Mesenchymal stem cell (in vitro differentiated cells and primary cell): ENCODE measurements at regions not wholly inside any gene's neighbourhood (a gene's known extent, or its start where the extent isn't known, plus 50 kb on each side); places are given as distances from the start of the nearest gene placed in this dataset.

ENCODE experiments used
- DNase-seq: peaks from one replicate; pipeline ENCODE4 v3.0.0-alpha.2; 2013
- H2AFZ ChIP-seq: one replicate; pipeline ENCODE4 v1.6.1; 2013; ENCODE audit warnings: low read depth, mild to moderate bottlenecking, control low read depth, inconsistent platforms, low read length, moderate library complexity
- H2AK5ac ChIP-seq: 2 replicates; pipeline ENCODE4 v1.6.1; 2013; ENCODE audit warnings: low read length, moderate library complexity, mild to moderate bottlenecking, inconsistent platforms; ENCODE audit not compliant: severe bottlenecking
- H2BK120ac ChIP-seq: one replicate; pipeline ENCODE4 v1.6.1; 2013; ENCODE audit warnings: low read depth, mild to moderate bottlenecking, inconsistent platforms, low read length, moderate library complexity
- H2BK12ac ChIP-seq, 2 experiments: one replicate each; pipeline ENCODE4 v1.6.1; 2013; ENCODE audit warnings: inconsistent platforms in 2 of 2, low read length in 2 of 2, mild to moderate bottlenecking in 2 of 2, moderate library complexity in 2 of 2, control low read depth in 1 of 2
- H2BK15ac ChIP-seq: one replicate; pipeline ENCODE4 v1.6.1; 2013; ENCODE audit warnings: mild to moderate bottlenecking, low read depth, inconsistent platforms; ENCODE audit not compliant: poor library complexity, severe bottlenecking
- H2BK5ac ChIP-seq: 2 replicates; pipeline ENCODE4 v1.6.1; 2013; ENCODE audit warnings: low read depth, mild to moderate bottlenecking, low read length, control low read depth, inconsistent platforms; ENCODE audit not compliant: poor library complexity, severe bottlenecking
- H3K14ac ChIP-seq, 2 experiments: one replicate each; pipeline ENCODE4 v1.6.1; 2013; ENCODE audit warnings: inconsistent platforms in 2 of 2, low read length in 2 of 2, control low read depth in 1 of 2, mild to moderate bottlenecking in 1 of 2, moderate library complexity in 1 of 2
- H3K18ac ChIP-seq, 2 experiments: one replicate each; pipeline ENCODE4 v1.6.1; 2013; ENCODE audit warnings: inconsistent platforms in 2 of 2, low read length in 2 of 2, control low read depth in 1 of 2, low read depth in 1 of 2, mild to moderate bottlenecking in 1 of 2
- H3K23ac ChIP-seq, 2 experiments: one replicate each; pipeline ENCODE4 v1.6.1; 2013; ENCODE audit warnings: inconsistent platforms in 2 of 2, low read length in 2 of 2, mild to moderate bottlenecking in 2 of 2, moderate library complexity in 2 of 2, control low read depth in 1 of 2
- H3K27ac ChIP-seq: 2 replicates; pipeline ENCODE4 v1.5.1; 2013; ENCODE audit warnings: mild to moderate bottlenecking, moderate library complexity, low read length, control low read depth, inconsistent platforms; ENCODE audit not compliant: poor library complexity, severe bottlenecking
- H3K27me3 ChIP-seq, 2 experiments: 2 replicates each; pipeline versions ENCODE4 v1.6.1 to v1.7.0; 2013; ENCODE audit warnings: low read length in 2 of 2, mild to moderate bottlenecking in 2 of 2, moderate library complexity in 2 of 2, control low read depth in 1 of 2, inconsistent platforms in 1 of 2; ENCODE audit not compliant: control insufficient read depth in 1 of 2, insufficient read depth in 1 of 2
- H3K36me3 ChIP-seq, 2 experiments: 2 replicates each; pipeline versions ENCODE4 v1.6.1 to v1.7.0; 2013; ENCODE audit warnings: low read length in 2 of 2, control low read depth in 1 of 2, inconsistent platforms in 1 of 2, low read depth in 1 of 2, mild to moderate bottlenecking in 1 of 2; ENCODE audit not compliant: insufficient read depth in 2 of 2, control insufficient read depth in 1 of 2
- H3K4ac ChIP-seq, 2 experiments: one replicate each; pipeline ENCODE4 v1.6.1; 2013; ENCODE audit warnings: inconsistent platforms in 2 of 2, low read length in 2 of 2, mild to moderate bottlenecking in 2 of 2, moderate library complexity in 2 of 2, control low read depth in 1 of 2, low read depth in 1 of 2
- H3K4me1 ChIP-seq: 2 replicates; pipeline ENCODE4 v1.6.1; 2013; ENCODE audit warnings: low read depth, low read length, control low read depth; ENCODE audit not compliant: control insufficient read depth, insufficient read depth
- H3K4me2 ChIP-seq: 2 replicates; pipeline ENCODE4 v1.6.1; 2013; ENCODE audit warnings: low read length, mild to moderate bottlenecking, inconsistent platforms; ENCODE audit not compliant: poor library complexity, severe bottlenecking
- H3K4me3 ChIP-seq, 2 experiments: 2 replicates each; pipeline versions ENCODE4 v1.5.1 to v1.7.0; 2013; ENCODE audit warnings: low read length in 2 of 2, mild to moderate bottlenecking in 2 of 2, control low read depth in 1 of 2, low read depth in 1 of 2; ENCODE audit not compliant: insufficient read depth in 1 of 2
- H3K79me1 ChIP-seq: replicated peaks from 2 replicates; pipeline ENCODE4 v1.6.1; 2013; ENCODE audit warnings: mild to moderate bottlenecking, control low read depth, low read length, inconsistent platforms; ENCODE audit not compliant: poor library complexity, severe bottlenecking
- H3K9ac ChIP-seq: 2 replicates; pipeline ENCODE4 v1.7.0; 2013; ENCODE audit warnings: mild to moderate bottlenecking, low read length, moderate library complexity
- H3K9me3 ChIP-seq: 2 replicates; pipeline ENCODE4 v1.7.0; 2013; ENCODE audit warnings: mild to moderate bottlenecking, low read length; ENCODE audit not compliant: control insufficient read depth
- H4K8ac ChIP-seq: one replicate; pipeline ENCODE4 v1.6.1; 2013; ENCODE audit warnings: inconsistent platforms, mild to moderate bottlenecking, low read length, moderate library complexity
- H4K91ac ChIP-seq: one replicate; pipeline ENCODE4 v1.6.1; 2013; ENCODE audit warnings: mild to moderate bottlenecking, low read length, inconsistent platforms
- WGBS: methylation state at CpG from one replicate; pipeline ENCODE4 v1.1.7; 2013; ENCODE audit warnings: mixed read lengths; 5-methylcytosine and 5-hydroxymethylcytosine counted together

GRCh38 chr10:108052981-108053380, 888.5 kb upstream of the SORCS1 start:
- H3K4me2 ChIP-seq, result no peak overlapping the region
- H2BK120ac ChIP-seq, result no peak overlapping the region
- H3K23ac ChIP-seq, result no peak overlapping the region
- H3K9ac ChIP-seq, result no peak overlapping the region
- no peak for DNase-seq
- no peak overlapping the region for H2BK5ac ChIP-seq
- H2AFZ ChIP-seq, result no peak overlapping the region
- H3K79me1 ChIP-seq, result no peaks in the 10 kb centered on the region
- H3K36me3 ChIP-seq, result no peaks in the 10 kb centered on the region
- no peak overlapping the region for H4K8ac ChIP-seq
- no peak overlapping the region for H2AK5ac ChIP-seq
- H3K14ac ChIP-seq, result no peak overlapping the region
- no peaks in the 10 kb centered on the region for H3K4me1 ChIP-seq
- H3K27ac ChIP-seq, result no peak overlapping the region
- H3K18ac ChIP-seq, result no peak overlapping the region
- WGBS, result no CpG with 5 or more reads among the region's 1 CpG
- no peak overlapping the region for H4K91ac ChIP-seq
- no peaks in the 10 kb centered on the region for H3K9me3 ChIP-seq
- no peak overlapping the region for H3K4ac ChIP-seq
- no peak overlapping the region for H2BK12ac ChIP-seq
- no peak overlapping the region for H2BK15ac ChIP-seq
- no peaks in the 10 kb centered on the region for H3K27me3 ChIP-seq
- H3K4me3 ChIP-seq, result no peak overlapping the region

- no peaks in the 10 kb centered on the region for H3K4me1 ChIP-seq
- WGBS, result 55% methylated on average over 2 of the region's 2 CpGs
Measured at GRCh38 chr10:108051218-108051617, 886.7 kb upstream of the SORCS1 start.

GRCh38 chr10:108050626-108051025, 886.1 kb upstream of the SORCS1 start:
- no peak overlapping the region for H3K9ac ChIP-seq
- no peak overlapping the region for H2AFZ ChIP-seq

More at GRCh38 chr10:108051218-108051617, 886.7 kb upstream of the SORCS1 start:
- H3K27me3 ChIP-seq, result no peaks in the 10 kb centered on the region
- no peak for DNase-seq
- H4K8ac ChIP-seq, result no peak overlapping the region
- H2AFZ ChIP-seq, result no peak overlapping the region
- no peak overlapping the region for H2AK5ac ChIP-seq
- H3K79me1 ChIP-seq, result no peaks in the 10 kb centered on the region
- no peak overlapping the region for H3K18ac ChIP-seq
- no peak overlapping the region for H2BK120ac ChIP-seq
- no peaks in the 10 kb centered on the region for H3K9me3 ChIP-seq
- peaks cover 0 to under 1% of the 10 kb centered on the region in 2 experiments for H3K36me3 ChIP-seq
- H2BK5ac ChIP-seq, result no peak overlapping the region
- no peak overlapping the region for H3K23ac ChIP-seq
- H3K9ac ChIP-seq, result no peak overlapping the region
- no peak overlapping the region for H3K4me2 ChIP-seq
- H4K91ac ChIP-seq, result no peak overlapping the region
- no peak overlapping the region for H2BK15ac ChIP-seq
- no peak overlapping the region for H2BK12ac ChIP-seq
- no peak overlapping the region for H3K14ac ChIP-seq
- H3K4ac ChIP-seq, result no peak overlapping the region
- no peak overlapping the region for H3K4me3 ChIP-seq
- H3K27ac ChIP-seq, result no peak overlapping the region

GRCh38 chr10:108049668-108050067, 885.2 kb upstream of the SORCS1 start:
- no peak overlapping the region for H3K27ac ChIP-seq
- no peak overlapping the region for H3K4me3 ChIP-seq
- no peaks in the 10 kb centered on the region for H3K79me1 ChIP-seq
- no peaks in the 10 kb centered on the region for H3K9me3 ChIP-seq
- no peaks in the 10 kb centered on the region for H3K4me1 ChIP-seq
- no peak overlapping the region for H3K23ac ChIP-seq
- H2AK5ac ChIP-seq, result no peak overlapping the region
- no peak overlapping the region for H3K9ac ChIP-seq
- H2AFZ ChIP-seq, result no peak overlapping the region
- H3K27me3 ChIP-seq, result no peaks in the 10 kb centered on the region
- no peak overlapping the region for H4K91ac ChIP-seq
- no peak overlapping the region for H3K4ac ChIP-seq
- no peak for DNase-seq
- H2BK15ac ChIP-seq, result no peak overlapping the region
- H3K36me3 ChIP-seq, result peaks cover 0 to 2% of the 10 kb centered on the region in 2 experiments
- H2BK120ac ChIP-seq, result no peak overlapping the region
- no peak overlapping the region for H3K18ac ChIP-seq
- H4K8ac ChIP-seq, result no peak overlapping the region
- 57% methylated on average over 1 of the region's 1 CpG for WGBS
- H2BK5ac ChIP-seq, result no peak overlapping the region
- H3K14ac ChIP-seq, result no peak overlapping the region
- H3K4me2 ChIP-seq, result no peak overlapping the region
- H2BK12ac ChIP-seq, result no peak overlapping the region

More at GRCh38 chr10:108050626-108051025, 886.1 kb upstream of the SORCS1 start:
- Histone ChIP-seq H3K27me3 (no peaks in the 10 kb centered on the region), H2BK120ac (no peak overlapping the region), H3K36me3 (peaks cover 0 to 2% of the 10 kb centered on the region in 2 experiments), H3K9me3 (no peaks in the 10 kb centered on the region), H3K14ac (no peak overlapping the region), H3K4me1 (no peaks in the 10 kb centered on the region), H2BK5ac (no peak overlapping the region), H3K27ac (no peak overlapping the region), H3K4me2 (no peak overlapping the region), H3K18ac (no peak overlapping the region), H2BK12ac (no peak overlapping the region), H2BK15ac (no peak overlapping the region), H3K23ac (no peak overlapping the region), H4K91ac (no peak overlapping the region), H3K4ac (no peak overlapping the region), H2AK5ac (no peak overlapping the region), H4K8ac (no peak overlapping the region), H3K79me1 (no peaks in the 10 kb centered on the region), H3K4me3 (no peak overlapping the region)
- WGBS, result 75% methylated on average over 1 of the region's 1 CpG
- DNase-seq, result no peak
